GM21529 (cell line): ENCODE measurements at regions not wholly inside any gene's neighbourhood (a gene's known extent, or its start where the extent isn't known, plus 50 kb on each side); places are given as distances from the start of the nearest gene placed in this dataset.
A peak's percentile ranks its signal among the peaks of the same experiment; 100 is the strongest.

ENCODE experiments used
- ATAC-seq: cut with Tn5 transposase; IDR thresholded peaks from one replicate; pipeline ENCODE4 v1.9.1; 2021; ENCODE audit not compliant: unreplicated experiment

GRCh38 chr2:12326449-12327190, 390.1 kb upstream of the TRIB2 start:
- ATAC-seq = peak; percentile 89

GRCh38 chr2:12330916-12331315, 385.8 kb upstream of the TRIB2 start:
- ATAC-seq = no peak

GRCh38 chr2:12331698-12332097, 385.0 kb upstream of the TRIB2 start:
- ATAC-seq = no peak

DNA sequence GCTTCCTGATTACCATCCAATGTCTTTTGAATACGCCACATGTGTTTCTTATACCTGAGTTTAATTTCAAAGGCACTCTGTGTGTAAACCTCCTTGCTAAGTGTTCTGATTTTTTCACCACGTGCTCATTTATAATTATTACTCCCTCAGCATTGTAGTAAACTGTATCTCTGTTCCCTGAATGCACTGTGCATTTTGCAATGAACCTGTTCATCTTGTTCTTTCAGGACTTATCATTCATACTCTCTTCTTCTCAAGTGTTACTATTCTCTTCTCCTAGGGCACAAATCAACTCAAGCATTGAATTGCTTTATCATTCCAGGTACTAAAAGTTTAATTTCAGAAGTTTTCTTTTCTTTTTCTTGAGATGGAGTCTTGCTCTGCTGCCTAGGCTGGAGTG, 383.4 kb upstream of the TRIB2 start:
- no peak for ATAC-seq

DNA sequence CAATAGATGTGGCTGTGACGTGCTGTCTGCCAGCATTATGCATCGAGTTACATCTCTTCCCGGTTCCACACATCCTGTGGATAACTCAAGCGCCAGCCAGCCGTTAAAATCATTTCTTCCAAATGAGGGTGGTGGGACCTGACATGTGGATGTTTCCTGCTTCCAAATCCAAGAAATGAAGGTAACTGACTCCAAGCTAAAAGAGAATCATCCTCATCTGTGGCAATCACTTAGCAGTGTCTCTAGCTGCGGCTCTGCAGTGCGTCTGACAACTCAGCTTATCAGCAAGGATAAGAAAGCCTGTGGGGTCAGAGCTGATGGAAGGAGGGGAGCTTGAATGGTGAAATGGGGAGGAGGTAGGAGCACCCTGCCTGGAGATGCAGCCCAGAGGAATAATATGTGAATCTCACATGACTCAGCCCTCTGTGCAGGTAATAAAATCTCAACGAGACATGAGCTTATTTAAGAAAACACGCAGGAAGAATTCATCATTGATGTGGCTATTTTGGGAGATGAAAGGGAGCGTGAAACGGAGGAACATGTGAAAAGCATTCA, 382.2 kb upstream of the TRIB2 start:
- ATAC-seq = no peak

DNA sequence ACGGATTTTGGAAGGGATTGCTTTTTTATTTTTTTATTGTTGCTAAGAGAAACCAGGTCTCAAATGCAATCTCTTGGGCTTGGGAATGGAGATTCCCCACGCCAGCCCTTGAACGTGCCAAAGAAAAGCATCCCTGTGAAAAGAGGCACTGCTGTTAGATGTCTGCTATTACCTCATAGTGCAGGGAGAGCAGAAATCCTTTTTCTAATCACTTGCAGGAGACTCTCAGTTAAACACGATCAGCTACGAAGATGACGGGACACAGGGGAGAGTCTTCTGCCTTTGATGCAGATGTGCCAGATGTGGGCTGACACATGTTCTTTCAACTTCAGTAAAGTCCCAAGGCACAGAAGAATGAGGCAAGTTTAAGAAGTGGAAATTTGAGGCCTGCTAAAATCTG, 381.6 kb upstream of the TRIB2 start:
- ATAC-seq = no peak

DNA sequence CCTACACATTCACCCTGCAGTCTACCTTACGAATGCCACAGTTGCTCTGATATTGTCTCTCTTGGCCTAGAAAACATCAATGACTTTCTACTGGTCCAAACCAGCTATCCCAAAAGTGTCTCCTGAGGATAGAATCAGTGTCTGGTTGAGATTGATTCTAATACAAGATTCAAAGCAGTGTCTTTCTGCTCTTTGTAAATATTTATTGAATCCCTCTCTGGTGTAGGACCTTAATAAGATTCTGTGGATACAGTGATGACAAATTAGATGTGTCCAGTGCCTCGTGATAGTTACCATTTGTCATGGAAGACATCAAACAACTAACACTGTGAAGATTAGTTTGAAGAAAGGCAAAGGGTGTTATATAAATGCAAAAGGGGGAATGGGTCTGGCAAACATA, 380.7 kb upstream of the TRIB2 start:
- ATAC-seq = no peak

DNA sequence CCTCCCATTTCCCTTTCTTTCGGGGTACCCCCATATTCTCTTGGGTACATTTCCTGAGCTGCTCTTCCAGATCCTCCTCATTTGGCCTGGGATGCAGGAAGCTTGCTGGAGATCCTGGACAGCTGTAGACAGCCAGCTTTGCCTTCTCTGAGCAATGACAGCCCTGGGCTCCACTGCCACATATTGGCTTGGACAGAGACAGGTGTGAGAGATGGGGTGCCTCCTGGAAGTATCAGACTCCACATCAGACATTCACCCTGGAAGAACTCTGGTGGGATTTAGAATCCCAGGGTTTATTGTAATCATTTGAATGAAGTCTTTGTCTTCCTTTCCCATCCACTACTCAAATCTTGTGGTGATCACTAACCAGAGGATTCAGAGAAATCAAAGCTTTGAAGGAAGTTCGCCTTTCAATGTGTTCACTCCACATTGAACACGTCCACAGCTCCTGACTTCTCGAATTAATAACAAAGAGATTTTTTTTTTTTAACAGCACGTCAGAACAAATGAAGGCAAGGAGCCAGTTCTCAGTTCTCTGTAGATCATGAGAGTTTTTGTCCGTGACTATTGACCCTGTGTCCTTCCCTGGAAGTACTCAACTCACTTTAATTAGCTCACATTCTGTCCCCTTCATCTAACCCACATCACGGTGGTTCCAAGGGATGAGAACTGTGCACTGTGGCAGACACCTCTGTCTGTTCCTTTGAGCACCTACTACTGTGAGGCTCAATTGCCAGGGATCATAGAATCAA, 377.6 kb upstream of the TRIB2 start:
- ATAC-seq = no peak

GRCh38 chr2:12340164-12340563, 376.6 kb upstream of the TRIB2 start:
- ATAC-seq = no peak

GRCh38 chr2:12341215-12341614, 375.5 kb upstream of the TRIB2 start:
- ATAC-seq = no peak

- ATAC-seq = no peak
These were observed 374.8 kb upstream of the TRIB2 start for GRCh38 chr2:12341920-12342319.

DNA sequence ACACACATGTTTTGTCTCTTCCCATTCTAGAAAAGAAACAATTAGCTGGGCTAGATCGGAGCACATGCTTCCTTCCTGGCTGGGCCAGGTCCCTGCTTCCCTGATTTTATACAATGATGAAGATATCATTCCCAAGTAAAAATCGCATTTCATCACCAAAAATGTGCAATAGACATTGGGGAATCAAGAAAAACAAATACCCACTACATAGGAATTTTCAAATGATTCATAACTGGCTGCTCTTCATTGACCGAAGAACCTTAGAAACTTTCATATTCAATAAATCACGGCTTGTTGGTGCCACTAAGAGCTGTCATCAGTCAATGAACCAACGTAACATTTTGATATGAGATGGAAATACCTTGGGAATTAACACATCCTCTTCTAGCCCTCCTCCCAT, 373.6 kb upstream of the TRIB2 start:
- ATAC-seq = no peak

DNA sequence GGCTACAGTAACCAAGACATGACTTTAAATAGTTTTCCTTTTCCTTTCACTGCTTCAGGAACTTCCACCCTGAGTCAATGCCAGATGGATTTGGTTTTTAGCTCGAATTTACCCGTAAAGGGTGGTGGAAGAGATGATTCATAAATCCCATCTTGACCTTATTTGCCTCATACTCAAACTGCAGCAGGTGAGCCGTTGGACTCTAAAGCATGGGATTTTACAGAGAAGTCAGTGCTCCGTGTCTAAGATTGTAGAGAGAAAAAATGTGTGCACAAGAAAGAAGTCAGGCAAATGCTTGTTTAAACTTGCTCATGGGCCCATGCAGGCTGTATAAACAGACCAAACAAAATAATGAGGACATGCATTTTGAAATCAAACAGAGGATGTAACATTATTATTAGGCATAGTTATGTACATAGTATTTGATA, 369.7 kb upstream of the TRIB2 start:
- no peak for ATAC-seq

DNA sequence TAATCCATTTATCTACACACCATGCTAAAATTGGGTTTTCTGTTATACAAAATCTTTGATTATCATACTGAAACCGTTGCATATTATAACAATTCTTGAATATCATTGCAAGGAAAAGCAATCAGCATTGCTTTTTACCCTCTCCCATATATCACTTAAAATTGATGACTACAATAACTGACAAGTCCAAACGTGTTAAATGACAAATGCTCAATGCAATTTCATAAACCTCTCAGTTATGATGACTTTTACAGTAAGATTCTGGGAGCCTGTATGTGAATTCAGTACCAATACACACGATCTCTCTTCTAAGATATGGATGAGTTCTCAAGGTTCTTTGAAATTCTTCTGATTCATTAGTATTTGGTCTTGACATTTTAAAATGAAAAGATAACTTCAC, 368.5 kb upstream of the TRIB2 start:
- ATAC-seq = no peak

- no peak for ATAC-seq
These were observed 365.9 kb upstream of the TRIB2 start for GRCh38 chr2:12350821-12351220.

DNA sequence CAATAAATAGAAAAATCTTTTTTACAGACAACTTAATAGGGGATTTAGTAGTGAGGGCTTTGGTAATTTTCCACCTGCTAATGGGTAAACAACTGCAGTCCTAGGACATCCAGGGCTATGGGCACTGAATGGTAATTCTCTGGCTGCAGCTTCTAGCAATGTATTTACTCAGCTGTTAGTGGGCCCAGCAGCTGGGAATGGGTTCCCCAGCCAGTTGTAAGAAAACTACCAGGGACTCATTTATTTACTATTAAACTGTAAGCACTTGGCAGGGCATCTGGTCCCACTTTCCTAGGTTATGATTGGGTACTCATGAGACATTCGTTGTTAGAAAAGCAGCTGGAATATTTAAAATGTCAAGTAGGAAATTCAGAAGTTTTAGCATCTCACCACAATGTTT, 363.8 kb upstream of the TRIB2 start:
- ATAC-seq = no peak

DNA sequence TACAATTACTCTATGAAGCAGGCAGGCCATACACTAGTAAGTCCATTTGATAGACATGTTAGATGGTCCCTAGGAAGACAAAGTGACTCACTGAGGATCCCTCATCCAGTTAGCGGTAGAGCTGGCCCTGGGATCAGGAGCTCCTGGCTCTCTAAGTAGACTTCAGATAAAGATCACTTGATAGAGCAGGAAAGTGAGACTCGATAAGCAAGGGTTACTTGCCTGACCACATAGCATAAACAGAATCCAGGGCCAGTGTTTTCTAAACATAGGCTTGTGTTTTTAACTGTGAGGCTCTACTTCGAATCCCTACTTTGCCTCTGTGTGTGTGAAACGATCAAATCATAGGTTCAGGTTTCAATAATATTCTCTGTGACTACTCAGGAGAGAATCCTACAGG, 355.2 kb upstream of the TRIB2 start:
- ATAC-seq = no peak

DNA sequence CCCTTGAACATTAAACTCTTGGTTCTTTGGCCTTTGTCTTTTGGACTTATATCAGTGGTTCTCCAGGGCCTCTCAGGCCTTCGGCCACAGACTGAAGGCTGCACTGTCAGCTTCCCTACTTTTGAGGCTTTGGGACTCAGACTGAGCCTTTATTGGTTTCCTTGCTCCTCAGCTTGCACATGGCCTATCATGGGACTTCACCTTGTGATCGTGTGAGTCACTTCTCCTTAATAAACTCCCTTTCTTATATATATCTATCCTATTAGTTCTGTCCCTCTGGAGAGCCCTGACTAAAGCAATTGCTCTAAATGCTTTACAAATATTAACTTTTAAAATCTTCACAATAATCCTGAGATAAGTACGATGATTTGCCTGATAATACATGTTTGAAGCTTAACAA, 353.6 kb upstream of the TRIB2 start:
- no peak for ATAC-seq

DNA sequence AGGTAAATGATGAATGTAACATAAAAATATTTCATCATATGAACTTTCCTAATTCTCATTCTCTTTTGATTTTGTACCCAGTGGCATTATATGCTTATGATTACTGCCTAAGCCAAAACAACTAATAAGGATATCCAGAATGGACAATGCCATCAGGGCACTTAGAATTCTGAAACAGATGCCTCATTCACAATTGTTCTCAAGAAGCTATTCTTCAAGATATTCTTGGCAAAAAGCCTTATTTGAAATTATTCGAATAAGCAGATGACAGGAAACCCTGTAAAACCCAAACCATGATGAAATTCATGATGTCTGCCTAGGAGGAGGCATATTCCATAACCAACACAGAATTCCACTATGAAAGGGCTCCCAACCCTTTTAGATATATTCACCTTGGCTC, 353.2 kb upstream of the TRIB2 start:
- ATAC-seq = no peak

DNA sequence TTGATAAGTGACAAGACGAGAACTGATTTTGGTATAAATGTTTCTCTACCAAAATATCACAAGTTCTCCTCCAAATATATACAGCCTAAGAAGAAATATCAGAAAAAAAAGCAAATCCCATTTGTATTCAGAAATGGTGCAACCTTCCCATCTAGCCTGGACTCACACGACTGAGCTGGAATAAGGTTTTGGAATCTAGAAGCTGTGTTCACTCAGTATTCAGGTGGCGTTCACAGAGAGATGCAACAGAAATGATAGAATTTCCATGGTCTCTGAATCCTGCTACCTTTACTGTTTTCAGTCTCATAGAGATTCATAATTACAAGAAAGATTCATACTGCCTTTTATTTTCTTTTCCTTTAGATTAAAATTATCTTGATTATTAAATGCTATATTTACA, 347.2 kb upstream of the TRIB2 start:
- ATAC-seq = no peak

GRCh38 chr2:12376025-12376424, 340.7 kb upstream of the TRIB2 start:
- peak; percentile 47 for ATAC-seq

- ATAC-seq = no peak
These were observed 337.6 kb upstream of the TRIB2 start for GRCh38 chr2:12379143-12379542.
